Neural progenitor cell (in vitro differentiated cells): ENCODE measurements at regions not wholly inside any gene's neighbourhood (a gene's known extent, or its start where the extent isn't known, plus 50 kb on each side); places are given as distances from the start of the nearest gene placed in this dataset.

Experiments used
- EZH2 ChIP-seq: fragments of 200-600 bp; sonication (generic); IDR thresholded peaks from 2 replicates; pipeline ENCODE4 v1.6.1; 2017; ENCODE audit warnings: antibody characterized with exemption, mild to moderate bottlenecking, moderate library complexity
- EZH2phosphoT487 ChIP-seq: fragments of 200-600 bp; sonication (generic); IDR thresholded peaks from 2 replicates; pipeline ENCODE4 v1.6.1; 2017; ENCODE audit warnings: antibody characterized with exemption
- TF ChIP-seq, protein P1 (sequence below): fragments of 200-600 bp; sonication (generic); IDR thresholded peaks from 2 replicates; pipeline ENCODE4 v1.5.1; 2017; ENCODE audit warnings: antibody characterized with exemption, mild to moderate bottlenecking

DNA sequence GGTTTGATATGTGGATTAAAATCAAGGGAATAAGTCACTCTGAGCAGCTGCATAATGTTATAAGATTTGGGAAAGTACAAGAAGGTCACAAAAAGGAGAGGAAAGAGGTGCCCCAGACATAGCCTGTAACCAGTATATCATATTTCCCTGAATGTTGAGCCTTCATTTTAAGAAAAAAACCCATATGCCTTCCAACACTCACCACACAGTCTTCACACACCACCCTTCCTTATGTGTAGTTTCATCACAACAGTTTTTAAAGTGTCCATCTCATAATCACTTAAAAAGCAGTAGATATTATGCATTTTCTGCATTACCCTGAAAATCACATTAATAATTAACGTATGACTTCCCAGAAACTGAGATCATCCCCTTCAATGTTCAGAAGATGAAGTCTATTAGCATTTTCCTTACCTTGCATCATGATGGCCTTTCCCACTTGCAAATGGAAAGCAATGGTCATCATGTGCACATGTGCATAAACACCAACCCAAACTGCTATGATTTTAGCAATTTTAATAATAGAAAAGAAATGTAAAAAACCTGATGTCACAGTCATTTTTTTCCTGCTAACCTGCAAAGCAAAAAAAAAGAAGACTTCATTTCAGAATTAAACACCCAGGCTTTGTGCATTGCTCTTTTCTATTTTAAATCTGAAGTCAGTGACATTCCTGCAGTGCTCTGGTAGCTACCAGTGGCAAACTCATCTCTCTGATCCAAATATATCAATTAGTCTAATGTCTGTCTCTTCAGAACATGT is 465.0 kb downstream of the SUCLG1 start:
- TF ChIP-seq, protein P1, sequence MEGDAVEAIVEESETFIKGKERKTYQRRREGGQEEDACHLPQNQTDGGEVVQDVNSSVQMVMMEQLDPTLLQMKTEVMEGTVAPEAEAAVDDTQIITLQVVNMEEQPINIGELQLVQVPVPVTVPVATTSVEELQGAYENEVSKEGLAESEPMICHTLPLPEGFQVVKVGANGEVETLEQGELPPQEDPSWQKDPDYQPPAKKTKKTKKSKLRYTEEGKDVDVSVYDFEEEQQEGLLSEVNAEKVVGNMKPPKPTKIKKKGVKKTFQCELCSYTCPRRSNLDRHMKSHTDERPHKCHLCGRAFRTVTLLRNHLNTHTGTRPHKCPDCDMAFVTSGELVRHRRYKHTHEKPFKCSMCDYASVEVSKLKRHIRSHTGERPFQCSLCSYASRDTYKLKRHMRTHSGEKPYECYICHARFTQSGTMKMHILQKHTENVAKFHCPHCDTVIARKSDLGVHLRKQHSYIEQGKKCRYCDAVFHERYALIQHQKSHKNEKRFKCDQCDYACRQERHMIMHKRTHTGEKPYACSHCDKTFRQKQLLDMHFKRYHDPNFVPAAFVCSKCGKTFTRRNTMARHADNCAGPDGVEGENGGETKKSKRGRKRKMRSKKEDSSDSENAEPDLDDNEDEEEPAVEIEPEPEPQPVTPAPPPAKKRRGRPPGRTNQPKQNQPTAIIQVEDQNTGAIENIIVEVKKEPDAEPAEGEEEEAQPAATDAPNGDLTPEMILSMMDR = no peak
- TF ChIP-seq EZH2 = no peak
- no peak for TF ChIP-seq EZH2phosphoT487
